H4 (cell line): ENCODE measurements at regions not wholly inside any gene's neighbourhood (a gene's known extent, or its start where the extent isn't known, plus 50 kb on each side); places are given as distances from the start of the nearest gene placed in this dataset.
"Not testable (repeated sequence)": the region's sequence is repeated elsewhere in the genome, so short reads cannot be mapped to it uniquely, and the experiment has no call there.

Experiments
- DNase-seq: peaks from one replicate; pipeline ENCODE4 v3.0.0-alpha.2; 2015; ENCODE audit warnings: low spot score

- DNase-seq = not testable (repeated sequence)
Measured at GRCh38 chr14:43698561-43699284, 808.4 kb downstream of the FSCB start.

DNA sequence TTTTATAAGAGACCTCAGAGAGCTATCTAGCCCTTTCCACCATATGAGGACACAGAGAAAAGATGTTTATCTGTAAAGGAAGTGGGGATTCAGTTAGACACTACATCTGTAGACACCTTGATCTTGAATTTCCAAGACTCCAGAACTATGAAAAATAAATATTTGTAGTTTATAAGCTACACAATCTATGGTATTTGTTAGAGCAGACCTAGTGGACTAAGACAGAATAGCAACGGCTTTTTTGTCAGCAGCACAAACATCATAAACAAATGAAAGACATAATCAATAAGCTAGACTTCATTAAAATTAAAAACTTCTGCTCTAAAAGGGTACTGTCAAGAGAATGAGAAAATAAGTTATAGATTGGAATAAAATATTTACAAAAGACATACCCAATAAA is 810.1 kb downstream of the FSCB start:
- no peak for DNase-seq

- DNase-seq = no peak
Measured at GRCh38 chr14:43692706-43693105, 814.4 kb downstream of the FSCB start.

GRCh38 chr14:43687921-43688320 is 819.2 kb downstream of the FSCB start:
- DNase-seq = peak; percentile 5

GRCh38 chr14:43677581-43677980 is 829.5 kb downstream of the FSCB start:
- DNase-seq = no peak

GRCh38 chr14:43674273-43674672 is 832.8 kb downstream of the FSCB start:
- no peak for DNase-seq

DNA sequence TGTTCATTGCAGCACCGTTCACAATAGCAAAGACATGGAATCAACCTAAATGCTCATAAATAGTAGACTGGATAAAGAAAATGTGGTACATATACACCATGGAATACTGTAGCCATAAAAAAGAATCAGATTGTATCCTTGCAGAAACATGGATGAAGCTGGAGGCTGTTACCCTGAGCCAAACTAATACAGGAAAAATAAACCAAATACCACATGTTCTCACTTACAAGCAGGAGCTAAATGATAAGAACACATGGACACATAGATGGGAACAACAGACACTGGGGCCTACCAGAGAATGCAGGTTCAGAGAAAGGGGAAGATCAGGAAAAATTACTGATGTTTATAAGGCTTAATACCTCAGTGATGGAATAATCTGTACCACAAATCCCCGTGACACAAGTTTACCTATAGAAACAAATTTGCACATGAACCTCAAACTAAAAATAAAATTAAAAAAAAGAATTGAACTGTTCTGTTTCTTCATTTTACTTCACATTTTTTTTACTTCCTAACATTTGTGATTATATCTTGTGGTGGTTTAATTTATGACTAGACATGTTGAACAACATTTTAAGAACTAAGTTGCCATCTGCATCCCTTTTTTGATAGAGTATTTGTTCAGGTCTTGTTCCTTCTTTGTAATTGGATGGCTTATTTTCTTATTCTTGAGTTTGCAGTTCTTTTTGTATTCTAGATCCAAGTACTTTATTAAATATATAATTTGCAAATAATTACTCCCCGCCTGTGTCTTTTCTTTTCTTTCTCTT is 835.2 kb downstream of the FSCB start:
- no peak for DNase-seq

DNA sequence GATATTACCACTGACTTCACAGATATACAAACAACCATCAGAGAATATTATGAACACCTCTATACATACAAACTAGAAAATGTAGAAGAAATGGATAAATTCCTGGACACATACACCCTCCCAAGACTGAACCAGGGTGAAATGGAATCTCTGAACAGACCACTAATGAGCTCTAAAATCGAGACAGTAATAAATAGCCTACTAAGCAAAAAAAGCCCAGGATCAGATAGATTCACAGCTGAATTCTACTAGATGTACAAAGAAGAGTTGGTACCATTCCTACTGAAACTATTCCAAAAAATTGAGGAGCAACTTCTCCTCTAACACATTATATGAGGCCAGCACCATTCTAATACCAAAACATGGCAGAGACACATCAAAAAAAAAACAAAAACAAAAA is 837.7 kb downstream of the FSCB start:
- DNase-seq = no peak

GRCh38 chr14:43665570-43666267 is 841.4 kb downstream of the FSCB start:
- no peak for DNase-seq

- DNase-seq = not testable (repeated sequence)
Measured at GRCh38 chr14:43655194-43655593, 851.9 kb downstream of the FSCB start.

DNA sequence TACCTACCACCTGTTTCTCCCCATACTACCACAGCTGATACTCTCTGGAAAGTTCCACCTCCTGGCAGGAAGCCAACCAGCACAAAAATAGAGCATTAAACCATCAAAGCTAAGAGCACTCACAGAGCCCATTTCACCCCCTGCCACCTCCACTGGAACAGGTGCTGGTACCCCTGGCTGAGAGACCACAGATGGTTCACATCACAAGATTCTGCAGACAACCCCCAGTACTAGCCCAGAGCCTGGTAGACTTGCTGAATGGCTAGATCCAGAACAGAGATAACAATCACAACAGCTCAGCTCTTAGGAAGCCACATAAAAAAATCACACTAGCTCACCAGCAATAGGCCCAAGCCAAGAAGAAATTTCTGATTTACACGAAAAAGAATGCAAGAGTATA is 855.2 kb downstream of the FSCB start:
- no peak for DNase-seq

GRCh38 chr14:43651185-43651787 is 855.8 kb downstream of the FSCB start:
- DNase-seq = no peak

- DNase-seq = no peak
Measured at GRCh38 chr14:43649508-43649907, 857.6 kb downstream of the FSCB start.

DNA sequence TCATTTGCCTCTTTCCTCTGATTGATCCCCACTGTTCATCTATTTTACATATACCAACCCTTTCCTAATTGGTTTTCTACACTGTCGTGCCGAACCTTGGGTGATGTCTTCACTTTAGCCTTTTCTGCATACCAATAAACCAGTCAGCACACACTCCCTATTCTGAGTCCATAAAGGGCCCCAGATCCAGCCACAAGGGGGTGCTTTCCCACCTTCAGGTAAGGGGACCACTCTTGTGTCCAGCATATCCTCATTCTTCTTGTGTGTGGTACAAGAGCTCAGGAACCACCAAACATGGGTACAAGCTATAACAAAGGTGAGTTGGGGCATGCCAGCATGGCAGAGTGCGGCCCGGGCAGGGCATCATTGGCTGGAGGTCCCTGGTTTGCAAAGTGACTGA is 859.8 kb downstream of the FSCB start:
- DNase-seq = no peak

- DNase-seq = no peak
Measured at GRCh38 chr14:43640718-43641267, 866.3 kb downstream of the FSCB start.

DNA sequence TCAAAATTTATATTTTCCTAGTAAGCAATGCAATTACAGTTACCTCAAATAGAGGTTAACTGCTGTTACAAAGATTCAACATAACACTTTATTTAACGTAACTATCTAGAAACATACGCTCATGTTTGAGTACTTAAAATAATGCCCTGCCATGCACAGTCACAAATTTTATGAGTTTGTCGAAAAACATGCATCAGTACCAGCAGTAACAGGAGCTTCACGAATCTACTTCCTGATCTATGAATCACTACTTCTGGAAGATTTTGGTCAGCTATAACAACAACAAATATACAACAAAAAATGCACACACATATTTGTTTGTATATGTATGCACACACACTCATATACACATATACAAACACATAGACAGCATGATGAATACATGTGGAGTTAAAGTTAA is 881.8 kb downstream of the FSCB start:
- no peak for DNase-seq

DNA sequence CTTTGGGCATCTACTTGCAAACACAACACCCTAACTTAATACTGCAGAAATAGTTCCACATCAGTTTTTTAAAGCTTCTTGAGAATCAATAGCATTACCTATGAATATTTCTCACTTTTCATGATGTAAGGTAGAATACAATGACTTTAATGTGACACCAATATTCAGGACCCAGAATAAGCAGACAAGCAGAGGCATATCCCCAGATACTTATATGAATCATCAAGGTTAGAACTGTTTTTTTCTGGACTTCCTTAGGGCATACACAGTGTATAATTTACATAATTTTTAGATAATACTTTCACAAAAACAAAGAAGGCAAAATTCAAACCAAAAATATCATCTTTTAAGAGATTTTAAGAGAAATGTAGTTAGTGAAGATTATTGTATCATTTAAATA is 885.8 kb downstream of the FSCB start:
- DNase-seq = no peak

GRCh38 chr14:43595096-43595772 is 911.8 kb downstream of the FSCB start:
- DNase-seq = no peak

DNA sequence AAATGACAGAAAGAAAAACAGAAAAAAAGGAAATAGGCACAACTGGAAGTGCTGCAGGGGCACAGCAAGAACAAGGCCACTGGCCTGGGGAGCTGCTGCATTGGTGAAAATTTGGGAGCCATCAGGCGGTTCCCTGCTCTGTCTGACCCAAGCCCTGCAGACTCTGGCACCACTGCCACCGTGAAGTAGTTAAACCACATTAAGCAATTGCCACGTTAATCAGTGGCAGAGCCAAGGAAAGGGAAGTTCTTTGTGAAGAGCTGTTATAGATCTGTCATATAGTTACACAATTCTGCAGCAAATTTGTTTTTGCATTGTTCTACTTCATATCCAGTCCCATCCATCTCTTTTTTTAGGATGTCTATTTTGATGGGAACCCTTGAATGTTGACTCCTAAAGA is 915.3 kb downstream of the FSCB start:
- no peak for DNase-seq

DNA sequence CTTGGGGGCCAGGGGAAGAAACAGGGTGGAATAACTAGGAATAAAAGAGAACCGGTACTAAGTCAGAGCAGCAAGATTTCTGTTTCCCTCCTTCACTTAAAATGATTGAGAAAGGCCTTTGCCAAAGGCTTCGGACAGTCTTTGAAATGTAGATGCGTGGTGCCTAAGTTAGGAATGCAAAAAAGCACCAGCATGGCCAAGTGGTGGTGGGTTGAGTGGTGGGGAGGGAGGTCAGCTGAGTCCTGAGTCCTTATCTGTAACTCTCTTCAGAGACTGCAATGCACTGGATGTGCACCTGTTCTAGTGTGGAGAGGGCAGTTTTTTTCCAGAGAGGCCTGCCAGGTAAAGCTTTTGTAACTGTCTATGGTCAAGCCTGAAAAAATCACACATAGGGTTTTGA is 919.9 kb downstream of the FSCB start:
- no peak for DNase-seq

DNA sequence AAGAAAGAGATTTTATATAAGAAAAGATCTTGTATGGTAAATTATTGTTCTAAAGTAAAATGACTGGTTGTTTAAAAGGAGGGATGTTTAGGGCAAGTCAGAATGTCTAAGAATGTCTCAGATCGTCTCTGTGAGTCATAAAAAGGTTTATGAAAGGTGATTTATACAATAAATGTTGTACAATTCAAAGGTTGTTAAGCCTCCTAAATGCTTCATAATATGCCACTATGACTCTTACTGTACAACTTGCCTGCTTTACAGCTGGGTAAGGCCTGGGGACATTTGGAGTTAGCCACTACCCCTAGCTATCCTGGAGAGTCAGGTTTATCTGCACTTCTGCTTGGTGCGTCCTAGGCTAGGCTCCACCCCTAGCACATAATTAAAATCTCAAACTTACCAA is 927.4 kb downstream of the FSCB start:
- DNase-seq = no peak

DNA sequence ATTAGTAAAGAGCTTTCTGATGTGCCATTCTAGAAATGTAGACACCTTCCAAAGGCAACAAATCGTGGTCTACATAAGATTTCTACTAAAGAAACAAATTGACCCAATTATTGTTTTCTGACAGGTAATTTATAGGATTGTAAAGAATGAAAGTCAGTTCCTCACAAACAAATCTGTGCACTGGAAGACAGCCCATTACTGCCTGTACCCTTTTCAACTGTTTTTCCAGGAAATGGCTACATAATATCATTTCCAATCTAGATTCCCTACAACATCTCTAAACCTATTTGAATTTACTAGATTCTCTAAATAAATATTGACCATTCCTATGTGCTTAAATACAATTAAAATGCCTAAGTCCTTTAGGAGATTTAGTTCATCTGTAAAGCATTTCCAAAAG is 939.1 kb downstream of the FSCB start:
- DNase-seq = no peak
